ENCODE measurements at regions not wholly inside any gene's neighbourhood (a gene's known extent, or its start where the extent isn't known, plus 50 kb on each side); places are given as distances from the start of the nearest gene placed in this dataset.

GRCh38 chr16:48909231-48909630 is 299.3 kb upstream of the N4BP1 start:
- Histone ChIP-seq H4K20me1 (ENCODE audit: control insufficient read depth, insufficient read depth, low read depth, low read length) (no peaks in the 10 kb centered on the region), H3K36me3 (ENCODE audit: control insufficient read depth, low read length) (no peaks in the 10 kb centered on the region)

GRCh38 chr16:48907906-48908634 is 298.1 kb upstream of the N4BP1 start:
- Histone ChIP-seq H3K9me3 (ENCODE audit: control insufficient read depth, insufficient read depth, low read length) (no peaks in the 10 kb centered on the region), H3K79me2 (ENCODE audit: control insufficient read depth, low read length) (no peaks in the 10 kb centered on the region), H3K27ac (ENCODE audit: low read depth, low read length) (no peak overlapping the region), H3K4me2 (ENCODE audit: low read length) (no peak overlapping the region), H3K9me2 (replicated peaks; ENCODE audit: control insufficient read depth, low read length) (no peaks in the 10 kb centered on the region), H3F3A (ENCODE audit: control insufficient read depth, insufficient read depth) (no peaks in the 10 kb centered on the region), H3K27me3 (ENCODE audit: control insufficient read depth, low read length) (peaks cover 9% of the 10 kb centered on the region), H4K20me1 (ENCODE audit: control insufficient read depth, insufficient read depth, low read depth, low read length) (no peaks in the 10 kb centered on the region), H3K36me3 (ENCODE audit: control insufficient read depth, low read length) (no peaks in the 10 kb centered on the region), H3K4me1 (ENCODE audit: control insufficient read depth, low read length) (no peaks in the 10 kb centered on the region), H3K4me3 (ENCODE audit: low read length) (no peak overlapping the region)
- TF ChIP-seq EZH2phosphoT487 (IDR thresholded peaks at IDR 0.05; ENCODE audit: borderline replicate concordance, low read length) (no peak), CTCF (IDR thresholded peaks at IDR 0.05; ENCODE audit: low read depth, low read length, poor library complexity, severe bottlenecking) (no peak)

More at GRCh38 chr16:48909231-48909630, 299.3 kb upstream of the N4BP1 start:
- Histone ChIP-seq H3K27me3 (ENCODE audit: control insufficient read depth, low read length) (0 out of 2 replicates have a peak, but pooled peaks cover 3% of the 10 kb centered on the region), H3K4me1 (ENCODE audit: control insufficient read depth, low read length) (no peaks in the 10 kb centered on the region), H3K9me2 (replicated peaks; ENCODE audit: control insufficient read depth, low read length) (no peaks in the 10 kb centered on the region), H3K27ac (ENCODE audit: low read depth, low read length) (no peak overlapping the region), H3K79me2 (ENCODE audit: control insufficient read depth, low read length) (no peaks in the 10 kb centered on the region), H3K9me3 (ENCODE audit: control insufficient read depth, insufficient read depth, low read length) (no peaks in the 10 kb centered on the region), H3F3A (ENCODE audit: control insufficient read depth, insufficient read depth) (no peaks in the 10 kb centered on the region), H3K4me2 (ENCODE audit: low read length) (no peak overlapping the region), H3K4me3 (ENCODE audit: low read length) (no peak overlapping the region)
- TF ChIP-seq EZH2phosphoT487 (IDR thresholded peaks at IDR 0.05; ENCODE audit: borderline replicate concordance, low read length) (no peak), CTCF (IDR thresholded peaks at IDR 0.05; ENCODE audit: low read depth, low read length, poor library complexity, severe bottlenecking) (no peak)

GRCh38 chr16:48905632-48906505 is 295.9 kb upstream of the N4BP1 start:
- Histone ChIP-seq H3K27me3 (ENCODE audit: control insufficient read depth, low read length) (peaks cover 29% of the 10 kb centered on the region), H3K4me3 (ENCODE audit: low read length) (no peak overlapping the region), H3K9me3 (ENCODE audit: control insufficient read depth, insufficient read depth, low read length) (no peaks in the 10 kb centered on the region), H3K9me2 (replicated peaks; ENCODE audit: control insufficient read depth, low read length) (no peaks in the 10 kb centered on the region), H3F3A (ENCODE audit: control insufficient read depth, insufficient read depth) (no peaks in the 10 kb centered on the region), H3K27ac (ENCODE audit: low read depth, low read length) (no peak overlapping the region), H3K79me2 (ENCODE audit: control insufficient read depth, low read length) (no peaks in the 10 kb centered on the region), H3K36me3 (ENCODE audit: control insufficient read depth, low read length) (no peaks in the 10 kb centered on the region), H3K4me2 (ENCODE audit: low read length) (no peak overlapping the region), H4K20me1 (ENCODE audit: control insufficient read depth, insufficient read depth, low read depth, low read length) (no peaks in the 10 kb centered on the region), H3K4me1 (ENCODE audit: control insufficient read depth, low read length) (no peaks in the 10 kb centered on the region)
- TF ChIP-seq CTCF (IDR thresholded peaks at IDR 0.05; ENCODE audit: low read depth, low read length, poor library complexity, severe bottlenecking), result no peak
- no peak for TF ChIP-seq EZH2phosphoT487 (IDR thresholded peaks at IDR 0.05; ENCODE audit: borderline replicate concordance, low read length)
